Adrenal gland (tissue), 5 donors: ENCODE measurements at regions not wholly inside any gene's neighbourhood (a gene's known extent, or its start where the extent isn't known, plus 50 kb on each side); places are given as distances from the start of the nearest gene placed in this dataset.

ENCODE experiments used
- POLR2A ChIP-seq, 2 donors: fragments of 450-650 bp; IDR thresholded peaks; one replicate each; pipeline ENCODE4 v1.6.1; 2017; ENCODE audit warnings: antibody characterized with exemption in 2 of 2, mild to moderate bottlenecking in 2 of 2, moderate library complexity in 1 of 2
- TF ChIP-seq, protein P1 (sequence below), 6 experiments: fragments of 450-650 bp in 4 of 6; fragments of 200-600 bp in 2 of 6; sonication (generic) in 1 of 6; IDR thresholded peaks; 1 replicate in 5 of 6; 2 replicates in 1 of 6; pipeline versions ENCODE4 v1.5.1 to v1.8.0; 2016 to 2021; ENCODE audit warnings: antibody characterized with exemption in 6 of 6, mild to moderate bottlenecking in 2 of 6, moderate library complexity in 1 of 6
- donor health status: DM: no; HTN: no; CAD: no.

DNA sequence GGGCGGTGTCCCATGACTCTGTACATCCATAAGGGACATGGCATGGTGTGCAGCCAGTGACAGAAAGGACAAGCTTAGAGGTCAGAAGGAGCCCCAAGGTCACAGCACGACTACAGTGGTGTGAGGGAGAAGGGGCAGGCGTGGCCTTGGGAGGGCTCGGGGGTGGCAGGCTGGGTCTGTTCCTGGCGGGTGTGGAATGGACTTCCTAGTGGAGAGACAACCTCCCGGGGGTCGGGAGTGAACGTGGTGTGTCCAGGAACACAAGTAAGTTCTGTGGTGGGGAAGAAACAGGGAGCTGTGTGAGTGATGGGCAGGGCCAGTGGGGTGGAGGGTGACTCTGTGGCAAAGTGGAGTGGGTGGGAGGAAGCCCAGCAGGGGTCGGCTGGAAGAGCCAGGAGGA lies 279.3 kb downstream of the TEX29 start:
- TF ChIP-seq POLR2A (IDR thresholded peaks at IDR 0.05): no peak
- TF ChIP-seq, protein P1, sequence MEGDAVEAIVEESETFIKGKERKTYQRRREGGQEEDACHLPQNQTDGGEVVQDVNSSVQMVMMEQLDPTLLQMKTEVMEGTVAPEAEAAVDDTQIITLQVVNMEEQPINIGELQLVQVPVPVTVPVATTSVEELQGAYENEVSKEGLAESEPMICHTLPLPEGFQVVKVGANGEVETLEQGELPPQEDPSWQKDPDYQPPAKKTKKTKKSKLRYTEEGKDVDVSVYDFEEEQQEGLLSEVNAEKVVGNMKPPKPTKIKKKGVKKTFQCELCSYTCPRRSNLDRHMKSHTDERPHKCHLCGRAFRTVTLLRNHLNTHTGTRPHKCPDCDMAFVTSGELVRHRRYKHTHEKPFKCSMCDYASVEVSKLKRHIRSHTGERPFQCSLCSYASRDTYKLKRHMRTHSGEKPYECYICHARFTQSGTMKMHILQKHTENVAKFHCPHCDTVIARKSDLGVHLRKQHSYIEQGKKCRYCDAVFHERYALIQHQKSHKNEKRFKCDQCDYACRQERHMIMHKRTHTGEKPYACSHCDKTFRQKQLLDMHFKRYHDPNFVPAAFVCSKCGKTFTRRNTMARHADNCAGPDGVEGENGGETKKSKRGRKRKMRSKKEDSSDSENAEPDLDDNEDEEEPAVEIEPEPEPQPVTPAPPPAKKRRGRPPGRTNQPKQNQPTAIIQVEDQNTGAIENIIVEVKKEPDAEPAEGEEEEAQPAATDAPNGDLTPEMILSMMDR (IDR thresholded peaks at IDR 0.05): no peak
